ENCODE measurements at regions not wholly inside any gene's neighbourhood (a gene's known extent, or its start where the extent isn't known, plus 50 kb on each side); places are given as distances from the start of the nearest gene placed in this dataset.

GRCh38 chr2:52034706-52035105 lies 1002.8 kb upstream of the NRXN1 start:
- TF ChIP-seq CTCF (IDR thresholded peaks at IDR 0.05 in 4 of 5, conservative IDR thresholded peaks at IDR 0.05 in 1 of 5), result no peak
- TF ChIP-seq POLR2A (IDR thresholded peaks at IDR 0.05), result no peak

Data from gastrocnemius medialis (tissue), 4 donors.